ENCODE measurements at regions not wholly inside any gene's neighbourhood (a gene's known extent, or its start where the extent isn't known, plus 50 kb on each side); places are given as distances from the start of the nearest gene placed in this dataset.
"Not testable (repeated sequence)": the region's sequence is repeated elsewhere in the genome, so short reads cannot be mapped to it uniquely, and the experiment has no call there.

DNA sequence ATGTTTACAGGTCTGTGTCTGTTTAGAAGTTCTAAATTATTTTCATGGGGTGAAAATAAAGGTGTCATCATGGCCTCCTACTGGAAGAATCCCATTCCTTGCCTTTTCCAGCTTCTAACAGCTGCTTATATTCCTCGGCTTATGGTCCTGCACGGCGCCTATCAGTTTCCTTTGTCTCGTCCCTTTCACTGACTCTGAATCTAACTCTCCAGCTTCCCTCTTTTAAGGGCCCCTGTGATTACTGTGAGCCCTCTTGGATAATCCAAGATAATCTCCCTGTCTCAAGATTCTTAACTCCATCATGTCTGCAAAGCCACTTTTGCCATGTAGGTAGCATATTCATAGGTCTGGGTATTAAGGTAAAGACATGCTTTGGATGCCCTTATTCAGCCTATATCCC is 441.0 kb upstream of the ERCC4 start:
- no peak for TF ChIP-seq CTCF (IDR thresholded peaks at IDR 0.05)
- Histone ChIP-seq H3K4me3 (no peak overlapping the region), H3K27me3 (peaks cover 0 to 8% (median 0%) of the 10 kb centered on the region in 7 donors), H3K4me1 (no peaks in the 10 kb centered on the region), H3K36me3 (no peaks in the 10 kb centered on the region), H3K27ac (no peak overlapping the region), H3K9me3 (peaks cover 0 to 4% (median 0%) of the 10 kb centered on the region in 11 donors)
- DNase-seq = no peak
- ATAC-seq = no peak
- intact Hi-C loops (cut with DNase I) = no loop called here
- 51 to 85% methylated on average over 4 of the region's 4 CpGs for WGBS, 2 donors

DNA sequence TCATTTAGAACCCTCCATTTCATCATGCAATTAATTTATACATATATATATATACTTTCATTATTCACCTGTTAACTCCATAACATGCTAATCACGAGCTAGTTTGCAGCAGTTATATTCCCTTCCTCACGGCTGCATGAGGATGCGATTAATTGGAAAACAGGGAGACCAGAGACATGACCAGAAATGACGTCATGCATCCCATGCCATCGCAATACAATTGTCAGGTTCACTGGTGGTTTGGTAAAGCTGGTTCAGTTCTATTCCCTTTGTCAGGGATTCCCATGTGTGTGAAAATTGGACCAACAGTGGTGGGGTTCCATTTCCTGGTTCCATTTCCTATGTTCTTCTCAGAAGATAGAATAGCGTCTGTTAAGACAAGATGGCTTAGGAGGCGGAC is 440.4 kb upstream of the ERCC4 start:
- Histone ChIP-seq H3K27me3 (peaks cover 0 to 8% (median 0%) of the 10 kb centered on the region in 7 donors), H3K4me3 (no peak overlapping the region), H3K36me3 (no peaks in the 10 kb centered on the region), H3K27ac (no peak overlapping the region), H3K4me1 (no peaks in the 10 kb centered on the region), H3K9me3 (peaks cover 0 to 4% (median 0%) of the 10 kb centered on the region in 11 donors)
- intact Hi-C loops (cut with DNase I) = no loop called here
- no peak for TF ChIP-seq CTCF (IDR thresholded peaks at IDR 0.05)
- WGBS, 2 donors = 82 to 87% methylated on average over 7 of the region's 7 CpGs
- ATAC-seq = no peak
- no peak for DNase-seq

- no peak overlapping the region for H3K27ac ChIP-seq
- no peak for DNase-seq
- H3K4me1 ChIP-seq = no peaks in the 10 kb centered on the region
- 73 to 85% methylated on average over 4 of the region's 4 CpGs for WGBS, 2 donors
- peaks cover 0 to 8% (median 0%) of the 10 kb centered on the region in 7 donors for H3K27me3 ChIP-seq
- intact Hi-C loops (cut with DNase I) = no loop called here
- TF ChIP-seq CTCF (IDR thresholded peaks at IDR 0.05) = no peak
- no peak overlapping the region for H3K4me3 ChIP-seq
- H3K36me3 ChIP-seq = no peaks in the 10 kb centered on the region
- no peak for ATAC-seq
- H3K9me3 ChIP-seq = peaks cover 0 to 14% (median 0%) of the 10 kb centered on the region in 11 donors
These were observed 439.2 kb upstream of the ERCC4 start for GRCh38 chr16:13480801-13481200.

DNA sequence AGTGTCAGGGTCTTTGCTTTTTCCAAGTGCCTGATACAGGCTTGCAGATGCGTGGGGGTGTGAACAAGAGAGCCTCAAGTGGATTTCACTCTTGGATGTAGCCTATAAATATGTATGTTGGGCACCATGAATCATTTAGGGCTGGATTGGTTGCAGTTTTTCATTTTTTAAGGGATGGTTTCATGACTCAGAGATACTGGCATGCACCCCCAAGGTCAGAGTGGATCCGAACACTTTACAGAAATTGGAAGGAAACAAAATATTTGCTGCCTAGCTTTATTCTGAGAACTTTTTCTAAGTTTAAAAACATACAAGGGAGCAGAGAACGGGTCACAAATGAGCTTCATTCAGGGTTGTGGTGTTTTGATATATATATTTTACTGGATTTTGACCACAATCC is 436.8 kb upstream of the ERCC4 start:
- no peak overlapping the region for H3K4me3 ChIP-seq
- peaks cover 0 to 21% (median 0%) of the 10 kb centered on the region in 11 donors for H3K9me3 ChIP-seq
- no peaks in the 10 kb centered on the region for H3K36me3 ChIP-seq
- ATAC-seq = no peak
- TF ChIP-seq CTCF (IDR thresholded peaks at IDR 0.05) = no peak
- WGBS, 2 donors = 74 to 75% methylated on average over 3 of the region's 3 CpGs
- no peak overlapping the region for H3K27ac ChIP-seq
- peaks cover 0 to 8% (median 0%) of the 10 kb centered on the region in 7 donors for H3K27me3 ChIP-seq
- intact Hi-C loops (cut with DNase I) = no loop called here
- H3K4me1 ChIP-seq = no peaks in the 10 kb centered on the region
- DNase-seq = no peak

GRCh38 chr16:13489416-13489815 is 430.5 kb upstream of the ERCC4 start:
- ATAC-seq; H3K4me1 ChIP-seq; H3K27ac ChIP-seq; H3K4me3 ChIP-seq; DNase-seq; H3K36me3 ChIP-seq; intact Hi-C loops (cut with DNase I): not testable (repeated sequence)
- Histone ChIP-seq H3K27me3 (peaks cover 0 to 20% (median 5%) of the 10 kb centered on the region in 7 donors), H3K9me3 (peaks cover 0 to 17% (median 0%) of the 10 kb centered on the region in 11 donors)
- WGBS, 2 donors = 77 to 84% methylated on average over 3 of the region's 3 CpGs

Data from heart right ventricle (tissue), 16 donors.